IMR-90 (cell line): ENCODE measurements at regions not wholly inside any gene's neighbourhood (a gene's known extent, or its start where the extent isn't known, plus 50 kb on each side); places are given as distances from the start of the nearest gene placed in this dataset.

Experiments used
- FOS ChIP-seq: fragments of 150-350 bp; IDR thresholded peaks from 2 replicates; pipeline ENCODE4 v1.6.1; 2016; ENCODE audit warnings: low read depth, low read length
- MAFK ChIP-seq: IDR thresholded peaks from 2 replicates; pipeline ENCODE4 v1.6.1; 2012; ENCODE audit warnings: low read depth, low read length, improper control_type of control experiment
- MXI1 ChIP-seq: IDR thresholded peaks from 2 replicates; pipeline ENCODE4 v1.6.1; 2012; ENCODE audit warnings: low read depth, mild to moderate bottlenecking, low read length, moderate library complexity, borderline replicate concordance
- POLR2A ChIP-seq: IDR thresholded peaks from 2 replicates; pipeline ENCODE4 v1.6.1; 2012; ENCODE audit warnings: mild to moderate bottlenecking, low read depth, low read length
- RFX5 ChIP-seq: IDR thresholded peaks from 2 replicates; pipeline ENCODE4 v1.8.0; 2012; ENCODE audit warnings: low read depth, mild to moderate bottlenecking, low read length, moderate library complexity
- TF ChIP-seq, protein P1 (sequence below): conservative IDR thresholded peaks from 2 replicates; pipeline ENCODE4 v1.5.1; 2012; ENCODE audit warnings: mild to moderate bottlenecking, low read depth, low read length, improper control_type of control experiment
- TF ChIP-seq, protein P2 (sequence below): fragments of 150-350 bp; IDR thresholded peaks from 2 replicates; pipeline ENCODE4 v1.6.1; 2017; ENCODE audit warnings: mild to moderate bottlenecking, antibody characterized with exemption, low read length, low read depth

DNA sequence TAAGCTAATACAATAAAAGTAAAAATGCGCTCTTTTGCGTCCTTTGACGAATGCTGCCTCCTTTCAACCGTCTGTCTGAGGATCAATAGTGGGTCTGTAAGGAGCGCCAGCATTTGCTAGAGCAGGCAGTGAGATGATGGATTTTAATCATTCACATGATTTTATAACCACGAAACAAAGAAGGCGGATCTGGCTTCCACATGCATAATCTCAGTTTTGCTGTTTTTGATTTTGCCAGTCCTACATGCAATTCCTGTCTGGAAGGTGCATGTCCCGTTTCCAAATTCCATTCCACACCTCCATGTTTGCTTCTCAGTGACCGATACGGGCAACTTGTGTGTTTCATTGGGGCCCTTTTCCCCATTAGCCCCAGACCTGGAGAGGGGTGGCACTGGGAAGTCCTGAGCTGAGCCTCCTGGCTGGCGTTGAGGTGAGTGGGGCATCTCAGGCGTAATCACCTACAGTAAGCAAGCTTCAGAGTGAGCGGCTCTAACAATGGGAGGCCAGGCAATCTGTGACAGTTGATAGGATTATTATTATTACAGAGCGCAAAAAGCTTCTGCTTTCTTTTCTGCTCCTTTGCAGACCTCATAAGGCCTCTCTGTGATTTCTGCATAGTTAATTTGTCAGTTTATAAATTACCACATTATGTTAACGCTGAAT is 405.4 kb downstream of the ZSWIM6 start:
- TF ChIP-seq, protein P1, sequence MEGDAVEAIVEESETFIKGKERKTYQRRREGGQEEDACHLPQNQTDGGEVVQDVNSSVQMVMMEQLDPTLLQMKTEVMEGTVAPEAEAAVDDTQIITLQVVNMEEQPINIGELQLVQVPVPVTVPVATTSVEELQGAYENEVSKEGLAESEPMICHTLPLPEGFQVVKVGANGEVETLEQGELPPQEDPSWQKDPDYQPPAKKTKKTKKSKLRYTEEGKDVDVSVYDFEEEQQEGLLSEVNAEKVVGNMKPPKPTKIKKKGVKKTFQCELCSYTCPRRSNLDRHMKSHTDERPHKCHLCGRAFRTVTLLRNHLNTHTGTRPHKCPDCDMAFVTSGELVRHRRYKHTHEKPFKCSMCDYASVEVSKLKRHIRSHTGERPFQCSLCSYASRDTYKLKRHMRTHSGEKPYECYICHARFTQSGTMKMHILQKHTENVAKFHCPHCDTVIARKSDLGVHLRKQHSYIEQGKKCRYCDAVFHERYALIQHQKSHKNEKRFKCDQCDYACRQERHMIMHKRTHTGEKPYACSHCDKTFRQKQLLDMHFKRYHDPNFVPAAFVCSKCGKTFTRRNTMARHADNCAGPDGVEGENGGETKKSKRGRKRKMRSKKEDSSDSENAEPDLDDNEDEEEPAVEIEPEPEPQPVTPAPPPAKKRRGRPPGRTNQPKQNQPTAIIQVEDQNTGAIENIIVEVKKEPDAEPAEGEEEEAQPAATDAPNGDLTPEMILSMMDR = no peak
- no peak for TF ChIP-seq MAFK
- no peak for TF ChIP-seq POLR2A
- no peak for TF ChIP-seq MXI1
- no peak for TF ChIP-seq FOS
- TF ChIP-seq, protein P2, sequence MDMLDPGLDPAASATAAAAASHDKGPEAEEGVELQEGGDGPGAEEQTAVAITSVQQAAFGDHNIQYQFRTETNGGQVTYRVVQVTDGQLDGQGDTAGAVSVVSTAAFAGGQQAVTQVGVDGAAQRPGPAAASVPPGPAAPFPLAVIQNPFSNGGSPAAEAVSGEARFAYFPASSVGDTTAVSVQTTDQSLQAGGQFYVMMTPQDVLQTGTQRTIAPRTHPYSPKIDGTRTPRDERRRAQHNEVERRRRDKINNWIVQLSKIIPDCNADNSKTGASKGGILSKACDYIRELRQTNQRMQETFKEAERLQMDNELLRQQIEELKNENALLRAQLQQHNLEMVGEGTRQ = no peak
- no peak for TF ChIP-seq RFX5
